HG02885 (cell line): ENCODE measurements at regions not wholly inside any gene's neighbourhood (a gene's known extent, or its start where the extent isn't known, plus 50 kb on each side); places are given as distances from the start of the nearest gene placed in this dataset.
"Not testable (repeated sequence)": the region's sequence is repeated elsewhere in the genome, so short reads cannot be mapped to it uniquely, and the experiment has no call there.

ENCODE experiments used
- ATAC-seq: cut with Tn5 transposase; IDR thresholded peaks from one replicate; pipeline ENCODE4 v1.9.1; 2021; ENCODE audit warnings: mild to moderate bottlenecking; ENCODE audit not compliant: unreplicated experiment, poor library complexity

DNA sequence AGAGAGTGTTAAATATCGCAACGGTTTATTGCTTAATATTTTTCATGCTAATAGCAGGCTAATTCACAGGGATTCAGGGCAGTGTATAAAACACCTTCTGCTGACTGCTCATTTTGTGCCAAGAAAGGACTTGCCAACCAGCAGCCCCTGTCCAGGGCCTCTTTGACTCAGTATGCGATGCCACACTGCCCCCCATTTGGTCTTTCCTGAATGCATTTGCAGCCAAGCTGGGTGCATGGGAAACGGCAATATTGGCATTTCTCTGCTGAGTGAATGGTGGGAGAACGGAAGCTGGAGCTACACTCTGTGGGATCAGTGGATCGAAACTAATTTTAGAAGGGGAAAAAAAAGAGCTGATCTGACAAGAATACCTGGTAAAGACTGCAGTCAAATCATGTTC, 152.9 kb upstream of the C16orf82 start:
- no peak for ATAC-seq

DNA sequence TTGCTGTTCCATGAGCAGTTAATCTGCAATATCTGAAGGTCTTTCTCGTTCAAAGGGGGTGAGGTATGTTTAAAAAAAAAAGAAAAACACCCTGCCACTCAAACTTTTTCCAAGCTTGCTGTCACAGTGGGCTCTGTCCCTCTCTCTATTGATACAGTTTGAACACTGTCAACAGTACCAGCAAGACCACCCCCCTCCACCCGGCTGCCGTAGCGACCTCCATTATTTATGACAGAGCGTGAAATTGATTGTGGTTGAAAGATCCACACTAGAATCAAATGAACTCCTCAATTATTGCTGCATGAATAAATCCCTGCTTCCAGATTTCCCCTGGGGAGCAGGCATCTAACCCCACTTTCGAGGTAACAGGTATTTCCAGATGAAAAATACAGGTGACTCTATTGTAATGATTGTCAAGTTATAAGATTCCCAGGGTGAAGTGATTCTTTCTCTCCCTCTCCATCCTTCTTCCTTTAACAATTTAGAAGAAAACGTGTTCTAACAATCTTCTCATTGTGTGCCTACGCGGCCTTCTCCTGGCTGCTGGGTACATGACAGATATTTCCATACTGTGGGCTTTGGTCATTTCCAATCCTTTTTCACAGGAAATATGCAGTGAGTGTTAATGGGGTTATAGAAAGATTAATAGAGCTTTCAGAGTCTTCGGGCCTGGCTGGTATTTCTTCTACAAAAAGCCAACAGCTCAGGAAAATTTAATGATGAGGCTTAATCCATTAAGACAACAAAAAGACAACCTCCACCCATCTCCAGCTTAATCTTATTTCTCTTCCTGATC, 135.7 kb upstream of the C16orf82 start:
- no peak for ATAC-seq

DNA sequence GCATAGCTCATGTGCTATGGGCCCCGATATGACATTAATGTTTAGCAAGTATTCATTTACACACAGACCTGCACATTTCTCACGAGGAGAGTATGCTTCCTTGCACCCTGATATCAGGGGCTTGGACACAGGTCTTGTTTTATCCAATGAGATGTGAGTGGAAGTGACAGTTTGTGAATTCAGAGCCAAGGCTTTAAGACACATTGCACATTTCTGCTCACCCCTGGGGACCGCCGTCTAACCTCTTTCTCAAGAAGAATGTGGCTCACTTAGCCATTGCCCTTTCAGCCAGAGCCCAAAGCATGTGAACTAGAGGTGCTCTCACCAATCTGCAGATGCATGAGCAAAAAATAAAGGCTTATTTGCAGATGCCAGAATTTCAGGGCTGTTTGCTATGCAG, 116.1 kb upstream of the C16orf82 start:
- no peak for ATAC-seq

DNA sequence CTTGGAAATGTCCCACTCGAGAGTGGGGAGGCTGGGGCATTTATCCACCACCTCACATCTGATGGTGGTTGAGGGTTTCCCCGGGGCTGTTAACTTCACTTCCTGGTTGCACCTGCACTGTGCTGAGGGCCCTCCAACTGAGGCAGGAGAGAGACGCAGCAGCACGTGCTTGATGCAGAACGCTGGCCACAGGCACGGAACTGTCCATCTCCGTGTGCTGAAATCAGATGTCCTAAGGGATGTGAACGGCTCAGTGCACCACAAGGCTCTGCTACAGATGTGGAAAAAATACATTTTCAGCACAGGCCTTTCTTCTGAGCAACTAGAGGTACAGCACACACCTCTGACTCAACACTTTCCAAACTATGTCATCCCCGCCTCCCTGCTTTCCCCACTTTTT, 114.8 kb upstream of the C16orf82 start:
- no peak for ATAC-seq

DNA sequence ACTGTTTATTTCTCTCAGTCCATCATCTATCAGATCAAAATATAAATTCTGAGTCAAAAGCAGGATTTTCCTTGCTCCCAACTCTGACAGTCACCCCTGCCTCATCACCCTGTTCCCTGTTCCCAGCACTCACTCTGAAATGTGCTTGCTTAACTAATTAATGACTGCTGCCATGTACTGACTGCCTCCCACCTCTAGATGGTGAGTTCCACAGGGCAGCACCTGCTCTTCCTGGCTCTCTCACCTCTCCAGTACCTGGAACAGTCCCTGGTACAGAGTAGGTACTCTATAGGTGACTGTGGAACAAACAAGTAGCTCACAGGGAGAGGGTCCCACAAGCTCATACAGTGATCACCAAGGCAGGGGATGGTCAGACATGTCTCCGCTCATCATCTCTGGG, 114.3 kb upstream of the C16orf82 start:
- no peak for ATAC-seq

DNA sequence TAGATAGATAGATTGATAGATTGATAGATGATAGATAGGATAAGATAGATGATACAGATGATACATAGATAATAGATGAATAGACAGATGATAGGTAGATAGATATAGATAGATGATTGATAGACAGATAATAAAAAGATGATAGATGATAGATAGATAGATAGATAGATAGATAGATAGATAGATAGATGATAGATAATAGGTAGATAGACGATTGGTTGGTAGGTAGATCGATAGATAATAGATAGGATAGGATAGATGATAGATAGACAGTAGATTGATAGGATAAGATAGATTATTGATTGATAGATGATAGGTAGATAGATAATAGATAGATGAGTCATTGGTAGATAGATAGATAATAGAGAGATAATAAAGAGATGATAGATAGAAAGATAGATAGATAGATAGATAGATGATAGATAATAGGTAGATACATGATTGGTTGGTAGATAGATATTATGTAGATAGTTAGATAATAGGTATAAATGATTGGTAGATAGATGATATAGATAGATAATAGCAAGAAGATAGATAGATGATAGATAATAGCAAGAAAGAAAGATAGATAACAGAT, 109.4 kb upstream of the C16orf82 start:
- no peak for ATAC-seq

DNA sequence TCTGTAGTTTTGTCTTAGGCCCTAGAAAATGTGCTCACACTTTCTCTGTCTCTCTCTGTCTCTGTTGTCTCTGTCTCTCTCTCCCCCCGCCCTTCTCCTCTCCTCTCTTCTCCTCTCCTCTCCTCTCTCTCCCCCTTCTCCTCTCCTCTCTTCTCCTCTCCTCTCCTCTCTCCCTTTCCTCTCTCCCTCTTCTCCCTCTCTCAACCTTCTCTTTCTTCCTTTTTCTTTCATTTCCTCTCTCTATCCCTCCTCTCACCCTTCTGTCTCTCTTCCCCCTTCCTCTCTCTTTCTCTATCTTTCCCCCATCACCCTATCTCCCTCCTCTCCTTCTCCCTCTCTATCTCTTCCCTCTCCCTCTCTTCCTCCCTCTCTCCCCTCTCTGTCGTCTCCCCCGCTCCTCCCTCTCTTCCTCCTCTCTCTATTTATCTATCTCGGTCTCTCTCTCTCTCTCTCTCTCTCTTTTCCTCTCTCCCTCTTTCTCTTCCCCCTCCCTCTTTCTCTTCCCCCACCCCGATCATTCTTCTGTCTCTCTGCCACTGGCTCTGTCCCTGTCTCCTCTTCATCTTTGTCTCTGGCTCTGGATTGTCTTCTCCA, 107.2 kb upstream of the C16orf82 start:
- no peak for ATAC-seq

DNA sequence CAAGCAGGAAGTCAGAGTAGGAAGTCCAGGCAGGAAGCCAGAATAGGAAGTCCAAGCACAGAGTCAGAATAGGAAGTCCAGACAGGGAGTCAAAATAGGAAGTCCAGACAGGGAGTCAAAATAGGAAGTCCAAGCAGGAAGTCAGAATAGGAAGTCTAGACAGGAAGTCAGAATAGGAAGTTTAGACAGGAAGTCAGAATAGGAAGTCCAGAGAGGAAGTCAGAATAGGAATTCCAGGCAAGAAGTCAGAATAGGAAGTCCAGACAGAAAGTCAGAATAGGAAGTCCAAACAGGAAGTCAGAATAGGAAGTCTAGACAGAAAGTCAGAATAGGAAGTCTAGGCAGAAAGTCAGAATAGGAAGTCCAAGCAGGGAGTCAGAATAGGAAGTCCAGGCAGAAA, 105.3 kb upstream of the C16orf82 start:
- ATAC-seq: no peak

DNA sequence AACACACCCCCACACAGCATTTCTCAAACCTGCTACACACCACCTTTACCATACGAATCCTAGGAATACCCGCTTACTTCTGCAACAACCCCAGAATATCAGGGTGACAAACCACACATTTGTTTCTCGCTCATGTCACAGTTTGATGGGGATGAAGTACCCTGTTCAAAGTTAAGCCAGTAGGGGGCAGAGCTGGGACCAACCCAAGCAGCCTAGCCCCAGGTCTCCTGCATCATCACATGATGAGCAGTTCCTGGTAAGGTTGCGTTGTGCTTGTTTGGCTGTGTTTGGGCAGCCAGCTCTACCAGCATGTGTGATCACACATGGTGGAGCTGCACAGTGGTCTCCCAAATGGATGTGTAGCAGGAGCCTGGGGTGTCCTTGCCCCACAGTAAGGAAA, 103.6 kb upstream of the C16orf82 start:
- ATAC-seq: no peak

DNA sequence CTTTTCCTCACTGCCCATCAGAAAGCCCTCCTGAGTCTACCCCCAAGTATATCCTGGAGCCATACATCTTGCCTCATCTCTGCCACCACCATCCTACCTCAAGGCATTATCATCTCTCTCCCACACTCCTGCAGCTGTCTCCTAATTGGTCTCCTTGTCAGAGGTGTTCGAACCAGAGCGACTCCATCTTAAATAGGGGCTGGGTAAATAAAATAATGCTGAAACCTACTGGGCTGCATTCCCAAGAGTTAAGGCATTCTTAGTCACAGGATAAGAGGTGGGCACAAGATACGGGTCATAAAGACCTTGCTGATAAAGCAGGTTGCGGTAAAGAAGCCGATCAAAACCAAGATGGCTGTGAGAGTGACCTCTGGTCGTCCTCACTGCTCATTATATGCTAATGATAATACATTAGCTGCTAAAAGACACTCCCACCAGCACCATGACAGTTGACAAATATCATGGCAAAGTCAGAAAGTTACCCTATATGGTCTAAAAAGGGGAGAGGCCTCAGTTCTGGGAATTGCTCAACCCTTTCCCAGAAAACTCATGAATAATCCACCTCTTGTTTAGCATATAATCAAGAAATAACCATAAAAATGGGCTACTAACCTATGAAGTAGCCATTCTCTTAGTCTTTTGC, 97.0 kb upstream of the C16orf82 start:
- ATAC-seq: no peak

DNA sequence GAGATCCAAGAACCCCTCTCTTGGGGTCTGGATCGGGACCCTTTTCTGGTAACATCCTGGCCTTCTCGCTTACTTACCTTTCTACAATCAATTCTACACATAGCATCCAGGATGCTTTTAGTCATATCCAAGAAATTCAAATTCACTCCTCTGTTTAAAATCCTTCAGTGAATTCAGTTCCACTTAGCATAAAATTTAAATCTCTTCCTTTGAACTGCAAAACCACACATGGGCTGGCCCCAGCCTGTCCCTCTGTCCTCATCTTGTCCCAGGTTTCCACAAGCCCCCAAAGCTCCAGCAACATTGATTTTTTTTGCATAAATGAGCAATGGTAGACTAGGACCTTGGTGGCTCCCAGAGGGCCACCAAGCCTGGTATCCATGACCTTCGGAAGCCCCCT, 96.4 kb upstream of the C16orf82 start:
- no peak for ATAC-seq

DNA sequence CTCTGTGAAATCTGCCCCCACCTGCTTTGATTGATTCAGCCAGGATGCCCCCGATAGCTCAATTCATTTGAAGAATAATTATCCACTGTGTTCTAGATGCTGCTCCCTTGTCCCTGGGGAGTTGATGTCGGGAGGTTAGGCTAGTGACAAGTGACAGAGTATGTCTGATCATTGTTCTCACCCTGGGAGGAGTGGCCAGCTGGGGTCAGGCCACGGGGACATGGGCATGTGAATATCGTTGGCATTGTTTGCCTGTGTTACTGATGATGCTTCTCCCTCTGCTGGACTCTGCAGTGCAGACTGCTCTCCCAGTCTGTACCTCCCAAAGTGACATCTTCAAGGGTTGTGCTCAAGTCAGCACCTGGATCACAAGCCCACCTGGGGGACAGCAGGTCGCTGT, 89.9 kb upstream of the C16orf82 start:
- ATAC-seq: no peak

DNA sequence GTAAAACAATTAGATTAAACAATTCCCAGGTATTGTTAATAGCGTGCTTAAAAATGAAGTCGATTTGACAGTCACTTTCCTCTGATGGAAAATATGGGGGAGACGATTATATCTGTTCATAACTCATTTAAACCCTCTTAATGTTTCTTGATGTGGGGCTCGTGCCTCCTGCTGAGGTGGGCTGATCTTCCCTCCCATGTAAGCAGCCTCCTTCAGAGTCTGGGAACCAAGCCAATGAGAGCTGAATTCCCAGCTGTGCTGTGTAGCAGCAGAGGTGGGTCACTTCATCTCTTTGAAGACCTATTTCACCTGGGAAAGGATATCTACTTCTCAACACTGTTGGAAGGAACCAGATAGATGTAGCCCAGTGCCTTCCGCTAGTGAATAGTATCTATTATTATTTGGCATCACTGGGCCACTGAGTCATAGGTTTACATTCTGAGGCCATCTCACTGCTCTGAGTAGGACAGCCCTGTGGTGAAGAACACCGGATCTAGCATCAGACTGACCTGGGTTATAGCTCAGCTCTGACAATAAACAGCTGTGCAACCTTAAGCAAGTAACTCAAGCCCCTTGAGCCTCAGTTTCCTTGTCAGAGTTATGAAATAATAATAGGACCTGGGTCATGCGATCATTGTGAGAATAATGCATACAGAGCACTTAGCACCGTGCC, 85.3 kb upstream of the C16orf82 start:
- ATAC-seq: no peak

DNA sequence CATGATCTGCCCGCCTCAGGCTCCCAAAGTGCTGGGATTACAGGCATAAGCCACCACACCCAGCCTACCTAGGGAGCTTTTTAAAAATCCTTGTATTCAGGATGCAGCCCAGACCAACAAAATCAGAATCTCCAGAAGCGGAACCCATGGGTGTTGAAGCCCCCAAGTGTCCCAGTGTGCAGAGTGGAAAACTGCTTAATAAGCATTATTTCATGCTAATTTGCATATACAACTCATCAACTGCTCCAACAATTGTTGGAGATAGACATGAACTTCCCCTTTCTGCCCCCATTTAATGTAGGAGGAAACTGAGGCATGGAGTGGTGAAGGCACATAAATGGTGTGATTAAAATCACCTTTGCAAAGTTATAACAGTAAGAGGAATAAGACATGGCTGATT, 84.3 kb upstream of the C16orf82 start:
- ATAC-seq: no peak

DNA sequence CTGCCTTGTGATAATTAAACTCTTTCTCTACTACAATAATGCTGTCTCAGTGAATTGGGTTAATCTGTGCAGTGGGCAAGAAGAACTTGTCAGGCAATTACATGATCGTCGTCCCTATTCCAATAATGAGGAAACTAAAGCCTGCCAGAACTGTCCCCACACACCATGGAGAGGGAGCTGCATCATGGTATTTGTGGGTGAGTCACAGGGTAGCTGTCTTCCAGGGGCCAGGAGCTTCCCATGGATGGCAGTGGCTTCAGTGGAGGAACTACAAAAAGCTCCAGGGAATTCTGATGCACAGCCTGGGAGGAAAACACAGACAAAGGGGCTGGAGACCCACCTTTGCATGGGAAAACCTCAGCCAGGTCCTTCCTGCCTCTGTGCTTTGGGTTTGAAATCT, 83.3 kb upstream of the C16orf82 start:
- ATAC-seq: no peak

DNA sequence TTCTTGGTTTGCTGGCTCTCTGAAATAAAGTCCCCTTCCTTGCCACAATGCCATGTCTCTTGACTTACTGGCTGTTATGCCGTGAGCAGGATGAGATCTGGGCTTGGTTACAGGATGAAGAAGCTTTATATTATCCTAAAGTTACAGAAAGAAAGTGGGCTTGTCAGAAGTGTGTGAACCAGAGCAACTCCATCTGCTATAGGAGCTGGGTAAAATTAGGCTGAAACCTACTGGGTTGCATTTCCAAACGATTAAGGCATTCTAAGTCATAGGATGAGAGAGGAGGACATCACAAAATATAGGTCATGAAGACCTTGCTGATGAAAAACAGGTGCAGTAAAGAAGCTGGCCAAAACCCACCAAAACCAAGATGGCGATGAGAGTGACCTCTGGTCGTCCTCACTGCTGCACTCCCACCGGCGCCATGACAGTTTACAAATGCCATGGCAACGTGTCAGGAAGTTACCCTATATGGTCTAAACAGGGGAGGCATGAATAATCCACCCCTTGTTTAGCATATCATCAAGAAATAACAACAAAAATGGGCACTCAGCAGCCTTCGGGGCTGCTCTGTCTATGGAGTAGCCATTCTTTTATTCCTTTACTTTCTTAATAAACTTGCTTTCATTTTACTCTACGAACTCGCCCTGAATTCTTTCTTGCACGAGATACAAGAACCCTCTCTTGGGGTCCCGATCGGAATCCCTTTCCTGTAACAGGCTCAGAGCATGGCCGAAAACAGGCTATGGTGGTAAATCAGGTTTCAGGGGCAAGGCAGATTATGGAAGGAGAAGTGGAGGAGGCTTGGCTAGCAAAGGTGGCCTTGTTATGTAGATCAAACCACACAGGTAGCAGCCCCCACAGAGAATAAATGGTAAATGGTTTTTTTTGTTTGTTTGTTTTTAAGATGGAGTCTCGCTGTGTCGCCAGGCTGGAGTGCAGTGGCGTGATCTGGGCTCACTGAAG, 81.3 kb upstream of the C16orf82 start:
- ATAC-seq: no peak

DNA sequence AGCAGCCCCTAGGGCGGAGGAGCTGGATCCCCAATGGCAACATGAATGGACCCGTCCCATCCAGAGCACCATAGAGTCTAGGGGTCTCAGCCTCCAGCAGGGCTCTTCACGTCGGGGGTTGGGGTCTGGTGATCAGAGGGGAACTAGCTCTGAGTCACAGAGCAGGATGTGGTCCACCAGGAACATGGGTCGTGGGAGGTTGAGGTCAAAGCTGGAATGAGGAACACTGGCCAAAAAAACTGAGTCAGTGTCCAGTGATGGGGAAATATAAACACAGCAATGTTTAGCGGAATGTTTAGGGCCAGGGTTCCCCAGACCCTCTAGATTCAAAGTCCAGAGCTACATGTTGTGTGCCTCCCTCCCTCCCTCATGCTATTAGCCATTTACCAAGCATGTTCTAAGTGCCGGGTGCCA, 79.1 kb upstream of the C16orf82 start:
- ATAC-seq: no peak

DNA sequence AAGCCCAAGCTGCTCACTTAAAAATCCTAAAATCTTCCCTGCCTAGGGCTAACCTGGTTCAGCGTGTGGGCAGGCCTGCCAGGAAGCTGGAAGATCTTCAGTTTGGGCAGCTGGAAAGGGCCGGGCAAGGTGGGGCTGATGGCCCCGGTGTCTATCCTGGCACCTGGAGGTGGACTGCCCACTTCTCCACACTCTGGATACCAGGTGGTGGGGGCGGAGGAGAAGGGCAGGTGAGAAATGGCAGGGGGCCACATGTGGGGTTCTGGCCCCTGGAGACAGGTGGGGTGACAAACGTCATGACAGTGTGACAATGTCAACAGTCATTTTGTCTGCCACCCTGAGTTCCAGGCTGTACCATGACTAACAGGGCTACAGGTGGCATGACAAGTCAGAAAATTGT, 78.5 kb upstream of the C16orf82 start:
- ATAC-seq: no peak

DNA sequence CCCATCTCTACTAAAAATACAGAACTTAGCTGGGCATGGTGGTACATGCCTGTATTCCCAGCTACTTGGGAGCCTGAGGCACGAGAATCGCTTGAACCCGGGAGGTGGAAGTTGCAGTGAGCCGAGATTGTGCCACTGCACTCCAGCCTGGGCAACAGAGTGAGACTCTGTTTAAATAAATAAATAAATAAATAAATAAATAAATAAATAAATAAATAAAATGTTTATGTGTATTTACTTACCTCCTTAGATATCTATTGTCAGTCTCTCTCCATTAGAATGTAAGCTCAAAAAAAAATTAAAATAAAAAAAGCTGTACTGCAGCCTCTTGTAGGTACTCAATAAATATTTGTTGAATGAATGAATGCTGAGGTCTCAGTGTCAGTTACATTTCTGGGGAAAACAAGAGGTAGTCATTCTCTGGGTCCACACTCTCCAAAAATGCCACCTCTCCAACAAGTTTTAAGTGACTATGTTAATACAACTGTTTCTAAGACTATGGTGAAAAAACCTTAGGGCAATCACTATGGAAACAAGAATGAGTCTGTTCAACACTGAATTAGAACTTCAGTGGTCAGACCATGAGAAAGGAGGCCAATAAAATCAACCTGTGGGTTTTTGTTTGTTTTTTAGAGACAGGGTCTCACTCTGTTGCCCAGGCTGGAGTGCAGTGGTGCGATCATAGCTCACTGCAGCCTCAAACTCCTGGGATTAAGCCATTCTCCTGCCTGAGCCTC, 76.2 kb upstream of the C16orf82 start:
- not testable (repeated sequence) for ATAC-seq
